Skeletal muscle tissue (tissue), 3 donors: ENCODE measurements at regions not wholly inside any gene's neighbourhood (a gene's known extent, or its start where the extent isn't known, plus 50 kb on each side); places are given as distances from the start of the nearest gene placed in this dataset.

Source experiments
- H3K27ac ChIP-seq: one replicate; pipeline ENCODE4 v1.7.0; 2013; ENCODE audit warnings: mild to moderate bottlenecking, low read depth, low read length, inconsistent platforms
- H3K27me3 ChIP-seq, 3 donors: one replicate each; pipeline ENCODE4 v1.7.0; 2013; ENCODE audit warnings: low read length in 3 of 3; ENCODE audit not compliant: control insufficient read depth in 3 of 3, insufficient read depth in 3 of 3
- H3K36me3 ChIP-seq, 3 donors: one replicate each; pipeline ENCODE4 v1.7.0; 2013; ENCODE audit warnings: low read length in 3 of 3; ENCODE audit not compliant: control insufficient read depth in 3 of 3, insufficient read depth in 3 of 3
- H3K4me1 ChIP-seq, 3 donors: one replicate each; pipeline ENCODE4 v1.7.0; 2013; ENCODE audit warnings: low read length in 3 of 3, mild to moderate bottlenecking in 3 of 3; ENCODE audit not compliant: control insufficient read depth in 3 of 3, insufficient read depth in 3 of 3
- H3K4me3 ChIP-seq, 3 donors: one replicate each; pipeline ENCODE4 v1.7.0; 2013; ENCODE audit warnings: low read length in 3 of 3
- H3K9ac ChIP-seq, 3 donors: one replicate each; pipeline ENCODE4 v1.7.0; 2013; ENCODE audit warnings: low read length in 3 of 3, mild to moderate bottlenecking in 3 of 3, moderate library complexity in 2 of 3, low read depth in 1 of 3
- H3K9me3 ChIP-seq, 3 donors: one replicate each; pipeline ENCODE4 v1.7.0; 2013; ENCODE audit warnings: low read length in 3 of 3; ENCODE audit not compliant: control insufficient read depth in 3 of 3
- donor health status: Osteomylitis.

- Histone ChIP-seq H3K36me3 (no peaks in the 10 kb centered on the region), H3K9ac (no peak overlapping the region), H3K4me1 (no peaks in the 10 kb centered on the region), H3K27me3 (no peaks in the 10 kb centered on the region), H3K4me3 (no peak overlapping the region), H3K27ac (no peak overlapping the region), H3K9me3 (no peaks in the 10 kb centered on the region)
Observed at GRCh38 chr5:116989995-116990394, 415.4 kb upstream of the SEMA6A start.

- no peaks in the 10 kb centered on the region for H3K27me3 ChIP-seq
- H3K9me3 ChIP-seq: no peaks in the 10 kb centered on the region
Observed at GRCh38 chr5:116982035-116982434, 407.4 kb upstream of the SEMA6A start.

GRCh38 chr5:116980581-116980980 lies 406.0 kb upstream of the SEMA6A start:
- H3K4me1 ChIP-seq: no peaks in the 10 kb centered on the region
- no peak overlapping the region for H3K9ac ChIP-seq
- H3K4me3 ChIP-seq: no peak overlapping the region
- H3K36me3 ChIP-seq: no peaks in the 10 kb centered on the region
- H3K27ac ChIP-seq: no peak overlapping the region
- no peaks in the 10 kb centered on the region for H3K9me3 ChIP-seq
- no peaks in the 10 kb centered on the region for H3K27me3 ChIP-seq

More at GRCh38 chr5:116982035-116982434, 407.4 kb upstream of the SEMA6A start:
- Histone ChIP-seq H3K9ac (no peak overlapping the region), H3K4me3 (no peak overlapping the region), H3K27ac (no peak overlapping the region), H3K36me3 (no peaks in the 10 kb centered on the region), H3K4me1 (no peaks in the 10 kb centered on the region)

- peaks cover 0 to 7% (median 0%) of the 10 kb centered on the region in 3 donors for H3K9me3 ChIP-seq
- no peaks in the 10 kb centered on the region for H3K4me1 ChIP-seq
- H3K27ac ChIP-seq: no peak overlapping the region
- no peak overlapping the region for H3K4me3 ChIP-seq
- H3K9ac ChIP-seq: no peak overlapping the region
- H3K36me3 ChIP-seq: no peaks in the 10 kb centered on the region
- H3K27me3 ChIP-seq: no peaks in the 10 kb centered on the region
Observed at GRCh38 chr5:116976767-116977166, 402.1 kb upstream of the SEMA6A start.

GRCh38 chr5:116971131-116971530 lies 396.5 kb upstream of the SEMA6A start:
- peaks cover 0 to 7% (median 0%) of the 10 kb centered on the region in 3 donors for H3K9me3 ChIP-seq
- H3K9ac ChIP-seq: no peak overlapping the region
- no peak overlapping the region for H3K4me3 ChIP-seq
- no peak overlapping the region for H3K27ac ChIP-seq
- no peaks in the 10 kb centered on the region for H3K4me1 ChIP-seq
- no peaks in the 10 kb centered on the region for H3K36me3 ChIP-seq
- H3K27me3 ChIP-seq: no peaks in the 10 kb centered on the region

GRCh38 chr5:116970318-116970717 lies 395.7 kb upstream of the SEMA6A start:
- Histone ChIP-seq H3K9me3 (peaks cover 0 to 7% (median 0%) of the 10 kb centered on the region in 3 donors), H3K36me3 (no peaks in the 10 kb centered on the region), H3K27me3 (no peaks in the 10 kb centered on the region), H3K4me1 (no peaks in the 10 kb centered on the region), H3K27ac (no peak overlapping the region), H3K9ac (no peak overlapping the region), H3K4me3 (no peak overlapping the region)

- Histone ChIP-seq H3K9me3 (no peaks in the 10 kb centered on the region), H3K4me3 (no peak overlapping the region), H3K4me1 (no peaks in the 10 kb centered on the region), H3K27me3 (no peaks in the 10 kb centered on the region), H3K36me3 (no peaks in the 10 kb centered on the region), H3K9ac (no peak overlapping the region), H3K27ac (no peak overlapping the region)
Observed at GRCh38 chr5:116964438-116964837, 389.8 kb upstream of the SEMA6A start.

- Histone ChIP-seq H3K9me3 (no peaks in the 10 kb centered on the region), H3K4me1 (no peaks in the 10 kb centered on the region), H3K36me3 (no peaks in the 10 kb centered on the region), H3K27ac (no peak overlapping the region), H3K9ac (no peak overlapping the region), H3K4me3 (no peak overlapping the region), H3K27me3 (no peaks in the 10 kb centered on the region)
Observed at GRCh38 chr5:116961021-116961420, 386.4 kb upstream of the SEMA6A start.

- Histone ChIP-seq H3K27ac (no peak overlapping the region), H3K36me3 (no peaks in the 10 kb centered on the region), H3K9ac (no peak overlapping the region), H3K27me3 (no peaks in the 10 kb centered on the region), H3K4me1 (no peaks in the 10 kb centered on the region), H3K9me3 (no peaks in the 10 kb centered on the region), H3K4me3 (no peak overlapping the region)
Observed at GRCh38 chr5:116959843-116960242, 385.2 kb upstream of the SEMA6A start.

- no peak overlapping the region for H3K9ac ChIP-seq
- H3K9me3 ChIP-seq: no peaks in the 10 kb centered on the region
- no peaks in the 10 kb centered on the region for H3K36me3 ChIP-seq
- no peak overlapping the region for H3K27ac ChIP-seq
- H3K27me3 ChIP-seq: no peaks in the 10 kb centered on the region
- H3K4me1 ChIP-seq: no peaks in the 10 kb centered on the region
- no peak overlapping the region for H3K4me3 ChIP-seq
Observed at GRCh38 chr5:116953251-116953930, 378.8 kb upstream of the SEMA6A start.
